ENCODE measurements at regions not wholly inside any gene's neighbourhood (a gene's known extent, or its start where the extent isn't known, plus 50 kb on each side); places are given as distances from the start of the nearest gene placed in this dataset.
A peak's percentile ranks its signal among the peaks of the same experiment; 100 is the strongest.
"Not testable (repeated sequence)": the region's sequence is repeated elsewhere in the genome, so short reads cannot be mapped to it uniquely, and the experiment has no call there.

DNA sequence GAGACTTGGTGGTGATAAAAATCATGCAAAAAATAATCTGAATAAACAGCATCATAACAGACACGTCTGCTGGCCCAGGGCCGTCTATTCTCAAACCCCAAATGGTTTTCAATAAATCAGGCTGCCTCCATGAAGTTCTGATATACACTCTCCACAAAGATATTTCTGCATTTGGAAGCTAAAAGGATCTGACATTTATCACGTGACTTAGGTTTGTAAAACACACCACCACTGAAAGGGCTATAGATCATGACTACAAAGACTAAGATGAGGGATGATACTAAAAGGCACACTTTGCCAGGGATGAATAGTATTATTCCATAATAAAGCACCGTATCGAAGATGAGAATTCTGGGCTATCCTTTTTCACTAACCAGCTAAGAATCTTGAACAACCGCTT lies 67.6 kb upstream of the ADAMTS18 start:
- H3K4me3 ChIP-seq (replicated peaks in 1 of 2; ENCODE audit: low read depth in 2 of 2, low read length in 2 of 2), result no peak overlapping the region
- no peak for DNase-seq (ENCODE audit: low read depth in 2 of 2)
- no peak for TF ChIP-seq CTCF (IDR thresholded peaks at IDR 0.05; ENCODE audit: low read depth, low read length)

DNA sequence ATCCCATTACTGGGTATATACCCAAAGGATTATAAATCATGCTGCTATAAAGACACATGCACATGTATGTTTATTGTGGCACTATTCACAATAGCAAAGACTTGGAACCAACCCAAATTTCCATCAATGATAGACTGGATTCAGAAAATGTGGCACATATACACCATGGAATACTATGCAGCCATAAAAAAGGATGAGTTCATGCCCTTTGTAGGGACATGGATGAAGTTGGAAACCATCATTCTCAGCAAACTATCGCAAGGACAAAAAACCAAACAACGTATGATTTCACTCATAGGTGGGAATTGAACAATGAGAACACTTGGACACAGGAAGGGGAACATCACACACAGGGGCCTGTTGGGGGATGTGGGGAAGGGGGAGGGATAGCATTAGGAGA lies 71.7 kb upstream of the ADAMTS18 start:
- DNase-seq (ENCODE audit: low read depth in 2 of 2), result not testable (repeated sequence)

DNA sequence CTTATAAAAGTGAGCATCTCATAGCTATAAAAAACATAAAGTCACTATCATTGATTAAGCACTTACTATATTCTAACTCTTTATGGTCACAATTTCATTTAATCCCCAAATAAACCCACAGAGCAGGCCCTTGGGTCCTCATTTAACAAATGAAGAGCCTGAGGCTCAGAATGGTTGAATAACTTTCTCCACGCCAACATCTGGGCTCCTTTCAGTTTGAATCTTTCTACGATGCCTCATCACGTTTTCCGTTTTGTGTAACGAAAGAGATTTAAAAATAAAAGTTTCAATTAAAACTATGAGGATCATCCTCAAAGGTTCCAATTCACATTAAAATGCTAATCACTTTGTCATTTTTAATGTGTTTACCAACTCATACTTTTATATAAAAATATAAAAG lies 74.2 kb upstream of the ADAMTS18 start:
- DNase-seq (ENCODE audit: low read depth in 2 of 2), result no peak
- no peak overlapping the region for H3K4me3 ChIP-seq (replicated peaks in 1 of 2; ENCODE audit: low read depth in 2 of 2, low read length in 2 of 2)
- no peak for TF ChIP-seq CTCF (IDR thresholded peaks at IDR 0.05; ENCODE audit: low read depth, low read length)

More for the DNA sequence above, 71.7 kb upstream of the ADAMTS18 start:
- H3K4me3 ChIP-seq (replicated peaks in 1 of 2; ENCODE audit: low read depth in 2 of 2, low read length in 2 of 2), result not testable (repeated sequence)

GRCh38 chr16:77509796-77510195 lies 75.0 kb upstream of the ADAMTS18 start:
- DNase-seq (ENCODE audit: low read depth in 2 of 2), result no peak
- H3K4me3 ChIP-seq (replicated peaks in 1 of 2; ENCODE audit: low read depth in 2 of 2, low read length in 2 of 2), result no peak overlapping the region
- no peak for TF ChIP-seq CTCF (IDR thresholded peaks at IDR 0.05; ENCODE audit: low read depth, low read length)

GRCh38 chr16:77511053-77511452 lies 76.2 kb upstream of the ADAMTS18 start:
- TF ChIP-seq CTCF (IDR thresholded peaks at IDR 0.05; ENCODE audit: low read depth, low read length), result no peak
- H3K4me3 ChIP-seq (replicated peaks in 1 of 2; ENCODE audit: low read depth in 2 of 2, low read length in 2 of 2), result no peak overlapping the region
- DNase-seq (ENCODE audit: low read depth in 2 of 2), result no peak

GRCh38 chr16:77514500-77515220 lies 79.8 kb upstream of the ADAMTS18 start:
- H3K4me3 ChIP-seq (replicated peaks in 1 of 2; ENCODE audit: low read depth in 2 of 2, low read length in 2 of 2), result no peak overlapping the region
- no peak for DNase-seq (ENCODE audit: low read depth in 2 of 2)
- no peak for TF ChIP-seq CTCF (IDR thresholded peaks at IDR 0.05; ENCODE audit: low read depth, low read length)

- not testable (repeated sequence) for H3K4me3 ChIP-seq (replicated peaks in 1 of 2; ENCODE audit: low read depth in 2 of 2, low read length in 2 of 2); DNase-seq (ENCODE audit: low read depth in 2 of 2)
Measured at GRCh38 chr16:77525226-77525625, 90.4 kb upstream of the ADAMTS18 start.

DNA sequence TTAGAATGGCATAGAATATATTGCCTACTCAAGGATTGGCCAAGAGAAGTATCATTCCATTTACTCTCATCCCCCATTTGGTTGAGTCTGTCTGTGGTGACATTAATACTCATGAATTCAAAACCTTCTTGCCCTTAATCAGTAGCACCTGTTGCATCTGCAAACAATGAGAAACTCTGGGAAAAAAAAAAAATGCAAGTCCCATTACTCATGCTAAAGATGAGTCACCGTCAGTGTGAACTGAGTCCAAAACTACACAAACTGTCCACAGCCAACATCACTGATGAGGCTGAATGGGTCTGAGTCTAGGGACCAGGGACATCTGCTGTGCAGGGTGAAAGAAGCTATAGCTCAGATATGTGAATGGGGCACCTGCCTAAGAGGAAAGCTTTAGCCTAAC lies 96.9 kb upstream of the ADAMTS18 start:
- no peak overlapping the region for H3K4me3 ChIP-seq (replicated peaks in 1 of 2; ENCODE audit: low read depth in 2 of 2, low read length in 2 of 2)
- DNase-seq (ENCODE audit: low read depth in 2 of 2), result peak in 1 of 2 donors; percentile 88

More for the DNA sequence above, 96.9 kb upstream of the ADAMTS18 start:
- no peak for TF ChIP-seq CTCF (IDR thresholded peaks at IDR 0.05; ENCODE audit: low read depth, low read length)
